NCI-H345 treated with DMSO at 0.1 percent for 48 hours (cell line): ENCODE measurements at regions not wholly inside any gene's neighbourhood (a gene's known extent, or its start where the extent isn't known, plus 50 kb on each side); places are given as distances from the start of the nearest gene placed in this dataset.
A peak's percentile ranks its signal among the peaks of the same experiment; 100 is the strongest.
"Not testable (repeated sequence)": the region's sequence is repeated elsewhere in the genome, so short reads cannot be mapped to it uniquely, and the experiment has no call there.

Experiments
- DNase-seq: peaks from one replicate; lab custom pipeline; 2025; ENCODE audit not compliant: unreplicated experiment; lab: John Stamatoyannopoulos, UW

GRCh38 chr17:68782789-68783188 is 172.4 kb downstream of the ABCA8 start:
- no peak for DNase-seq

GRCh38 chr17:68780596-68780995 is 174.6 kb downstream of the ABCA8 start:
- no peak for DNase-seq

- DNase-seq = no peak
Observed at GRCh38 chr17:68778726-68779125, 176.5 kb downstream of the ABCA8 start.

- DNase-seq = peak; percentile 93
Observed at GRCh38 chr17:68777856-68778694, 176.9 kb upstream of the FAM20A start.

- DNase-seq = peak; percentile 57
Observed at GRCh38 chr17:68777243-68777855, 176.2 kb upstream of the FAM20A start.

- DNase-seq = no peak
Observed at GRCh38 chr17:68776451-68776850, 175.3 kb upstream of the FAM20A start.

- DNase-seq = no peak
Observed at GRCh38 chr17:68775969-68776368, 174.8 kb upstream of the FAM20A start.

GRCh38 chr17:68775318-68775717 is 174.2 kb upstream of the FAM20A start:
- DNase-seq = no peak

GRCh38 chr17:68771867-68772515 is 170.8 kb upstream of the FAM20A start:
- peak; percentile 45 for DNase-seq

- no peak for DNase-seq
Observed at GRCh38 chr17:68768804-68769203, 167.6 kb upstream of the FAM20A start.

GRCh38 chr17:68766640-68767039 is 165.5 kb upstream of the FAM20A start:
- DNase-seq = no peak

- no peak for DNase-seq
Observed at GRCh38 chr17:68763562-68763961, 162.4 kb upstream of the FAM20A start.

GRCh38 chr17:68762911-68763310 is 161.7 kb upstream of the FAM20A start:
- DNase-seq = no peak

- DNase-seq = no peak
Observed at GRCh38 chr17:68760141-68760475, 158.9 kb upstream of the FAM20A start.

GRCh38 chr17:68759343-68760140 is 158.4 kb upstream of the FAM20A start:
- peak; percentile 84 for DNase-seq

GRCh38 chr17:68759002-68759342 is 157.8 kb upstream of the FAM20A start:
- DNase-seq = no peak

- not testable (repeated sequence) for DNase-seq
Observed at GRCh38 chr17:68757866-68758757, 156.9 kb upstream of the FAM20A start.

- DNase-seq = no peak
Observed at GRCh38 chr17:68753985-68754769, 153.0 kb upstream of the FAM20A start.

GRCh38 chr17:68750208-68750562 is 149.0 kb upstream of the FAM20A start:
- no peak for DNase-seq
